ENCODE measurements at regions not wholly inside any gene's neighbourhood (a gene's known extent, or its start where the extent isn't known, plus 50 kb on each side); places are given as distances from the start of the nearest gene placed in this dataset.
A peak's percentile ranks its signal among the peaks of the same experiment; 100 is the strongest.

DNA sequence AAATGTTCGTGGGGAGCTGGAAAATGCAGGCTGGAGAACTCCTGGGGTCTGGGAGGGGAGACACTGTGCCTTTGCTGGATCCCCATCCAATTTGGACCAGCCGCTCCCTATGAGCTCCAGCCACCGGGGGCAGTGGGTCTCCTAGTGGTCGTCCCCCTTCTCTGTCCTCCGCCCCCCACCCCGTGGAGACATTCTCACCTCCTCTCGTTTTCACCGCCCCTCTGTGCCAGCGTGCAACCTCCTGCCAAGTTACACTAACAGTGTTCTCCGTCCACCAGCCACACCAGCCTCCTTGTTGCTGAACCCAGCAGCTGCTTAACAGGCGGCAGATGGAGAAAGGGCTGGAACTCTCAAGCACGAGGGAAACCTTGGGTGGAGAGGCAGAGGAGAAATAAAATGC lies 67.4 kb upstream of the SOX9 start:
- CTCF ChIA-PET = interaction anchor here (0.7 kb wide), 1 partner anchor 1825 kb away, joined by 7 read pairs; no protein-coding TSS in a partner anchor

DNA sequence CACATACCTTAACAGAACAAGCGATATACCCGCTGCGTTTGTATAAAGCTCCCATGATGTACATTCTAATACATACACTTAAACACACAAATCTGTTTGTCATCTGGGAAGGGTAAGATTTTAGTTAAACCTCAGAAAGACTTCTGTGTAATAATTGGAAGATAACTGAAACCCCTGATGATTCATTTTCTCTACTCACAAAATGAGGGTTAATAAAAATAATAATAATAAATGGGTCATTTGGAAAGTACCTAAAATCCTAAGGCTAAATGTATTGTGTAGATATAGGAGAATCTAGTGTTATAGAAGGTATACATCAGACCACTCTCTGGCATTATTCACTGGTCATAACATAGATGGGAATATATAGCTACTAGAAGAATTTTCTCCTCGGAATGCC lies 64.7 kb upstream of the SOX9 start:
- Histone ChIP-seq H3K4me1 (ENCODE audit: control insufficient read depth, insufficient read depth, low read length) (no peaks in the 10 kb centered on the region), H3K27me3 (ENCODE audit: control insufficient read depth, insufficient read depth, low read length) (no peaks in the 10 kb centered on the region; the same call in 1 of the 2 replicates), H3K9me3 (ENCODE audit: control insufficient read depth, insufficient read depth, low read depth, low read length) (no peaks in the 10 kb centered on the region), H3K36me3 (ENCODE audit: control insufficient read depth, insufficient read depth, low read length) (no peaks in the 10 kb centered on the region), H3K27ac (ENCODE audit: low read length) (no peak overlapping the region), H3K4me3 (ENCODE audit: low read depth in 2 of 2, low read length in 2 of 2) (no peak overlapping the region)
- CTCF ChIA-PET = no interaction called here
- BruUV-seq (replicated peaks) = no TSS peak
- intact Hi-C loops (cut with micrococcal nuclease; ENCODE audit: unreplicated experiment) (no loop called here), in situ Hi-C loops (cut with HindIII; ENCODE audit: low pct_unique_long_range_greater_than_20kb, low sequenced_read_pairs) (no loop called here)
- TF ChIP-seq POLR2AphosphoS5 (IDR thresholded peaks at IDR 0.05; ENCODE audit: low read depth, low read length) (no peak), SIN3A (IDR thresholded peaks at IDR 0.05; ENCODE audit: borderline replicate concordance, insufficient read depth, low read depth, low read length) (no peak), TCF7L2 (IDR thresholded peaks at IDR 0.05; ENCODE audit: low read depth, low read length) (no peak)
- TF ChIP-seq, protein P1, sequence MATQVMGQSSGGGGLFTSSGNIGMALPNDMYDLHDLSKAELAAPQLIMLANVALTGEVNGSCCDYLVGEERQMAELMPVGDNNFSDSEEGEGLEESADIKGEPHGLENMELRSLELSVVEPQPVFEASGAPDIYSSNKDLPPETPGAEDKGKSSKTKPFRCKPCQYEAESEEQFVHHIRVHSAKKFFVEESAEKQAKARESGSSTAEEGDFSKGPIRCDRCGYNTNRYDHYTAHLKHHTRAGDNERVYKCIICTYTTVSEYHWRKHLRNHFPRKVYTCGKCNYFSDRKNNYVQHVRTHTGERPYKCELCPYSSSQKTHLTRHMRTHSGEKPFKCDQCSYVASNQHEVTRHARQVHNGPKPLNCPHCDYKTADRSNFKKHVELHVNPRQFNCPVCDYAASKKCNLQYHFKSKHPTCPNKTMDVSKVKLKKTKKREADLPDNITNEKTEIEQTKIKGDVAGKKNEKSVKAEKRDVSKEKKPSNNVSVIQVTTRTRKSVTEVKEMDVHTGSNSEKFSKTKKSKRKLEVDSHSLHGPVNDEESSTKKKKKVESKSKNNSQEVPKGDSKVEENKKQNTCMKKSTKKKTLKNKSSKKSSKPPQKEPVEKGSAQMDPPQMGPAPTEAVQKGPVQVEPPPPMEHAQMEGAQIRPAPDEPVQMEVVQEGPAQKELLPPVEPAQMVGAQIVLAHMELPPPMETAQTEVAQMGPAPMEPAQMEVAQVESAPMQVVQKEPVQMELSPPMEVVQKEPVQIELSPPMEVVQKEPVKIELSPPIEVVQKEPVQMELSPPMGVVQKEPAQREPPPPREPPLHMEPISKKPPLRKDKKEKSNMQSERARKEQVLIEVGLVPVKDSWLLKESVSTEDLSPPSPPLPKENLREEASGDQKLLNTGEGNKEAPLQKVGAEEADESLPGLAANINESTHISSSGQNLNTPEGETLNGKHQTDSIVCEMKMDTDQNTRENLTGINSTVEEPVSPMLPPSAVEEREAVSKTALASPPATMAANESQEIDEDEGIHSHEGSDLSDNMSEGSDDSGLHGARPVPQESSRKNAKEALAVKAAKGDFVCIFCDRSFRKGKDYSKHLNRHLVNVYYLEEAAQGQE (IDR thresholded peaks at IDR 0.05; ENCODE audit: insufficient read depth in 1 of 2, low read depth in 2 of 2, low read length in 1 of 2) = no peak
- TF ChIP-seq, protein P2, sequence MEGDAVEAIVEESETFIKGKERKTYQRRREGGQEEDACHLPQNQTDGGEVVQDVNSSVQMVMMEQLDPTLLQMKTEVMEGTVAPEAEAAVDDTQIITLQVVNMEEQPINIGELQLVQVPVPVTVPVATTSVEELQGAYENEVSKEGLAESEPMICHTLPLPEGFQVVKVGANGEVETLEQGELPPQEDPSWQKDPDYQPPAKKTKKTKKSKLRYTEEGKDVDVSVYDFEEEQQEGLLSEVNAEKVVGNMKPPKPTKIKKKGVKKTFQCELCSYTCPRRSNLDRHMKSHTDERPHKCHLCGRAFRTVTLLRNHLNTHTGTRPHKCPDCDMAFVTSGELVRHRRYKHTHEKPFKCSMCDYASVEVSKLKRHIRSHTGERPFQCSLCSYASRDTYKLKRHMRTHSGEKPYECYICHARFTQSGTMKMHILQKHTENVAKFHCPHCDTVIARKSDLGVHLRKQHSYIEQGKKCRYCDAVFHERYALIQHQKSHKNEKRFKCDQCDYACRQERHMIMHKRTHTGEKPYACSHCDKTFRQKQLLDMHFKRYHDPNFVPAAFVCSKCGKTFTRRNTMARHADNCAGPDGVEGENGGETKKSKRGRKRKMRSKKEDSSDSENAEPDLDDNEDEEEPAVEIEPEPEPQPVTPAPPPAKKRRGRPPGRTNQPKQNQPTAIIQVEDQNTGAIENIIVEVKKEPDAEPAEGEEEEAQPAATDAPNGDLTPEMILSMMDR (IDR thresholded peaks at IDR 0.05) = no peak
- DNase-seq (ENCODE audit: low read depth, low spot score) (no peak), ATAC-seq (no peak)
- POLR2A ChIA-PET = no interaction called here

More for the DNA sequence above, 67.4 kb upstream of the SOX9 start:
- in situ Hi-C loops (cut with HindIII; ENCODE audit: low pct_unique_long_range_greater_than_20kb, low sequenced_read_pairs) (no loop called here), intact Hi-C loops (cut with micrococcal nuclease; ENCODE audit: unreplicated experiment) (no loop called here)
- H3K27ac ChIP-seq (ENCODE audit: low read length) = no peak overlapping the region
- POLR2A ChIA-PET = no interaction called here
- no peaks in the 10 kb centered on the region for H3K9me3 ChIP-seq (ENCODE audit: control insufficient read depth, insufficient read depth, low read depth, low read length)
- no TSS peak for BruUV-seq (replicated peaks)
- H3K27me3 ChIP-seq (ENCODE audit: control insufficient read depth, insufficient read depth, low read length) = no peaks in the 10 kb centered on the region; the same call in 1 of the 2 replicates
- H3K36me3 ChIP-seq (ENCODE audit: control insufficient read depth, insufficient read depth, low read length) = no peaks in the 10 kb centered on the region
- DNase-seq (ENCODE audit: low read depth, low spot score) = no peak
- TF ChIP-seq SIN3A (IDR thresholded peaks at IDR 0.05; ENCODE audit: borderline replicate concordance, insufficient read depth, low read depth, low read length) = no peak
- no peak for TF ChIP-seq TCF7L2 (IDR thresholded peaks at IDR 0.05; ENCODE audit: low read depth, low read length)
- TF ChIP-seq, protein P1 (IDR thresholded peaks at IDR 0.05; ENCODE audit: insufficient read depth in 1 of 2, low read depth in 2 of 2, low read length in 1 of 2) = no peak
- TF ChIP-seq, protein P2 (IDR thresholded peaks at IDR 0.05) = no peak
- TF ChIP-seq POLR2AphosphoS5 (IDR thresholded peaks at IDR 0.05; ENCODE audit: low read depth, low read length) = no peak
- peak; percentile 49; the same call in 1 of the 2 replicates for ATAC-seq
- H3K4me1 ChIP-seq (ENCODE audit: control insufficient read depth, insufficient read depth, low read length) = no peaks in the 10 kb centered on the region
- H3K4me3 ChIP-seq (ENCODE audit: low read depth in 2 of 2, low read length in 2 of 2) = no peak overlapping the region

Data from Panc1 (cell line).